T-helper 2 cell treated with Interferon-gamma antibody and Interleukin-4, amounts not matched to agents 100 ng/mL and 5 ng/mL, for 36 hours (primary cell): ENCODE measurements at regions not wholly inside any gene's neighbourhood (a gene's known extent, or its start where the extent isn't known, plus 50 kb on each side); places are given as distances from the start of the nearest gene placed in this dataset.

Experiments
- intact Hi-C: fragments of 100-400 bp; cut with micrococcal nuclease; formaldehyde crosslinking; loops from one replicate; pipeline ENCODE4 v1.15.1; 2023

DNA sequence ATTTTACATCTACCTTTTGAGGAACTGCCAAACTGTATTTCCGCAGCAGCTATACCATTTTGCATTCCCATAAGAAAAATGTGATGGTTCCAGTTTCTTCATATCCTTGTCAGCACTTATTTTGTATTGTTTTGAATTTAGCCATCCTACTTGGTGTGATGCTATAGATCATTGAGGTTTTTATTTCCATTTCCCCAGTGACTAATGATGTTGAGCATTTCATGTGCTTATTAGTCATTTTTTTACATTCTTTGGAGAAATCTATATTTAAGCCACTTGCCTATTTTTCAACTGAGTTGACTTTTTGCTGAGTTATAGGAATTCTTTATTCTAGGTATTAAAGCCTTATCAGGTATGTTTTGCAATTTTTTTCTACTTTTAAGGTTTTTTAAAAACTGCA is 347.6 kb upstream of the RARB start:
- intact Hi-C loops: no loop called here

DNA sequence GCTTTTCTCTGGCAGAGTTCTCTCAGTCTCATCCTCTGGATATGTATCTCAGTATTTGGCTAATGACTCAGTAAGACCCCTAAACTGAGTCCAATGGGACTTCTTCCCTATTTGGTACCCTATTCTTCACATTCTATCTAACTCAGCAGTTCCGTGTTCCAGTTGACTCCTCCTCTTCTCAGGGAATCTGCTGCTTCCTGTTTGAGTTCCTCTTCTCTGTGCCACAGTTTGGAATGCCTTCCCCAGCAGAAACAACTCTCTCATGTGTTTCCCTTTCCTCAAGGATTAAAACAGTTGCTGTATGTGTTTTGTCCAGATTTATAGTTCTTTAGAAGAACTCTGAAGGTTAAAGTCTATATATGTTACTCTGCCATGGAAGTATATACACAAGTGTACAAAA is 344.0 kb upstream of the RARB start:
- intact Hi-C loops: no loop called here

DNA sequence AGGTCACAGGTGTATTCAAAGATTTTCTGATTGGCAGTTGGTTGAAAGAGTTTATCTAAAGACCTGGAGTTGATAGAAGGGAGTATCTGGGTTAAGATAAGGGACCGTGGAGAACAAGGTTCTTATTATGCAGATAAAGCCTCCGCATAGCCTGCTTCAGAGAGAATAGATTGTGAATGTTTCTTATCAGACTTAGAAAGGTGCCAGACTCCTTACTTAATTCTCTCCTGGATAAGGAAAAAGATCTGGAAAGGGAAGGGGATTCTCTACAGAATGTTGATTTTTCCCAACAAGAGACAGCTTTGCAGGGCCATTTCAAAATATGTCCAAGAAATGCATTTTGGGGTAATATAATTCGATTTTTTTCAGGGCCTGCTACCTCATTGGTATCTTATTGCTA is 341.3 kb upstream of the RARB start:
- intact Hi-C loops: no loop called here

DNA sequence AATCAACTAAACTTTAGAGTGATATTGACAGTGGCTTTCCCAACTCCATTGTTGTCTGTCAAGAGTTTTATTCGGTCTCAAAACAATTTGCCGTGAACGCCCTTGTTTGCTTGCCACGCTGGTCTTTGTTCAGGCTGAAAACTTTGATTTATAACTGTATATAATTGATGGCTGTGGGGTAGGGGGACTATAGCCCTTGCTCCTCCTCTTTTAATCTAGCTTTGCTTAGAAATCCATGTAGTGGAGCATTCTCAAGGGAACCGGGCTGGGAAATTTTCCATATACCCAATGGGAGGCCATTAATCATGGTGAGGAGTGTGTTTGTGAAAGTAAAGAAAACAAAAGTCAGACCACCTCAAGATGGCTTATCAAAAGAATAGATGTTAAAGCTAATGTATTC is 339.8 kb upstream of the RARB start:
- intact Hi-C loops: no loop called here

DNA sequence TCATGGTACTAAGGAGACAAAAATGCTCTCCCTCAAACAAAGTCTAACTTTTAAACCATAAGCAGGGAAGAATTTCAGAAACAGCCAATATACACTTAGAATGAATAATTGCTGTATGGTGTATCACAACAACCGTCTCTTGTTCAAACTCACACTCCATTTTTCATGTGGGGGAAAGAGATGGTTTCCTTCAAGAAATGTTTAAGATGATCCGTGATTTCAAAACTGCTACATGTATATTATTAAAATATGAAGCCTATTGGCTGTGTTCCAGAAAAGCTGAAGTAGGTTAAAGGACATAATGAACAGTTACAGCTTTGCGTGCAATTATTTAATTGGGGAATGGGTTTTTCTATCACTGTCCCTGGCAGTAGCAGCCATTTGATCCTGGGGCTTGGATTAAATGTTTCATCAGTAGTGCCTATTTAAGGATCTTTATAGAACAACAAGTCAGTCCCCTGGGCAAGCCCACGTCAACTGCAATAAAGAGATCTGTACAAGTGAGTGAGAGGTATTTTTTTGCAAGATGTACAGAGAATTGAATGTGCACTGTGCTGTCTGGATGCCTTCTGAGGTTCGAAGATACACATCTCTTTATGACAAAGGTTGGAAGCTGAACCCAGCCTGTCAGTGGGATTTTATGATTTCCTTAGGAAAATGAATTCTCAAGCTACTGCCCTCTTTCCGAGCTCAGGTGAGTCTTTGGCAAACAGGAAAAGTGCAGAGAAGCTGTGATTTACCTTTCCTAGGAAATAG is 337.2 kb upstream of the RARB start:
- intact Hi-C loops: no loop called here

DNA sequence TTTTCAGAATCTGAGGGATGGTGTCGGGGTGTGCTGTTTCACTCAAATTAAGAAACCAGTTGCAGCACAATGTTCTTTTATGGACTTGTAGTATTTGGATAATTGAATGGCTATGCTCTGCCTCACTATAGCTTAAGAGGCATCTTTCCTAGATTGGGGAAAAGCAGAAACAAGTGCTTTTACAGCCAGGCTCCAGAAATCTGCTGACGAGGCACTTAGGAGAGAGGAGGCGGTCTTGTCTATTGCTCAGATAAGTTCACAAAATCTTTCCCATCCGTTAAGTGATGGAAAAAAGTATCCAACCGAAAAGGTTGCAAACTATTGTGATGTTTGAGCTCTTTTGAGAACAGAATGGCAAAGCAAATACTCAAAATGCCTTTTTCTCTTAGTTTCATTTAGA is 336.1 kb upstream of the RARB start:
- intact Hi-C loops: no loop called here

DNA sequence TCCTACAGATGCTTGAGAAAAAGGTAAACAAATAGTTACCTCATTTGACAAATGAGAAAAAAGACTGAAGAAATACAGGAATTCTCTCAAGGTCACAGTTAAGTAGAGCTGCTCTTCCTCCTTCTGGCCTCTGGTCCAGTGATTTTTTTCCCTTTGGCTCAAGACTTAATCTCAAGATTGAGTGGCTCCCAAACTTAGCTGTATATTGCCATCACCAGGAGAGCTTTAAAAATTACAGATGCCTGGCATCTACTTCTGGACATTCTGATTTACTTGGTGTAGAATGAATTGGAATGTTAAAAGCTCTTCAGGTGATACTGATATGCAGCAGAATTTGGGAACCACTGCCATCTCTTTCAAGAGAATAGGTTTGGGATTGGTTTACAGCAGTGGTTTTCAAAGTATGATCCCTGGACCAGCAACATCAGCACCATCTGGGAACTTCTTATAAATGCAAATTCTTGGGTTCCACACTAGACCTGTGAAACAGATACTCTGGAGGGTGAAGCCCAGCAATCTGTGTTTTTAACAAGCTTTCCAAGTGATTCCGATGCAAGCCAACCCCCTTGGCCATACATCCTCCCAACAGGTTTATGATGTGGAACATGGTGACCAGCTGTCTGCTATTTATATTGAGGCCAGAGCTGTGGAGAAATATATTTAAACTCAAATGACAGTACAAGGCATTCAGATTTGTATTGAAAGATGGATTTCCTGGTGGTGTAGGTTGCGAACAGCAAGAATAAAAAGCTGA is 333.0 kb upstream of the RARB start:
- intact Hi-C loops: no loop called here

DNA sequence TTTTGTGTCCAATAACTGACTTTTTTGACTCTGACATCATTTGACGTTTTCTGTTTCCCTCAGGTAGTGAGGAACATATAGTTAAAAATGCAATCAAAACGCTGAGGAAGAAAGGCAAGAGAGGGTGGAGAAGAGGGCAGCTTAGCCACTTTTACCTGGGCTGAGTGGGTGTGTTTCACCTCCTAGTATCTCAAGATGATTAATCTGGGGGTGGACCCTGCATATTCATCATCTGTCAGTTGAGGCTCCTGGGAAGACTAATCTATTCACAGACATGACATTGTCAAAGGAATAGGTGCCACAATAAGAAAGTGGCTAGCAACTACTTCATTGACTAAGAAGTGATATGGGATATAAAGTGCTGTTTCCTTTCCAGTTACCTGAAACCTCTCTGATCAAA is 331.5 kb upstream of the RARB start:
- intact Hi-C loops: no loop called here

DNA sequence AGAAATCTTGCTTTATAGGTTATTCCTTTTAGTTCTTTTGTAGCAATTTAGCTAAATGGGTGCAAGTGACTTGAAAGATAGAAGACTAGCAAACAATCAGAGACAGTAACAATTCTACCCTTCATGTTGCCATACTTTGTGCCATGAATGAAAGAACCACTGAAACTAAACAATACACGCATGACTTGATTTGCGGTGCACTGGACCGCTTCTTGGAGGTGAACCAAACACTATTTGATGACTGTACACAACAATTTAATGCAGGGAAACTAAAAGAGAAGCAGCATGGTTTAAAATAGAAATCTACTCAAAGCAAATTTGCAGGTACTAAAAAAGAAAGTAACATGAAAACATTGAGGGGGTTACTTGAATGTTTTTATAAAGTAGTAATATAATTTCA is 331.0 kb upstream of the RARB start:
- intact Hi-C loops: no loop called here

DNA sequence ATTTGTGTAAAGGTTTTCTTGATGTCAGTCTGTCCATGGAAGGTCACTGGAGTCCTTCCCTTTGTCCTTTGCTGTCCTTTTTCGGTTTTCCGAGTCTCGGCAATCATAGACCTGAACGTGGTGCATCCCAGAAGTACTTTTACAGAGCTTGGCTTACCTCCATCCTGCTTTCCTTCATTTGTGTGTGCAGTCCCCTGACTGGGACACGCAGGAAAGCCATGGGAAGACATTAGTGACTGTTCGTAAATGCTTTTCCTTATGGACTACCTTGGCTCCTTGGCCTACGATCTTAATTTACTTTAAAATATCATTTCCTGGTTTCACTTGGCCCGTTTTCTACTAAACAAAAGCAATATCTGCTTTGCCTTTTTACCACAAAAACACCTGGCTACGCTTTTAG is 328.4 kb upstream of the RARB start:
- intact Hi-C loops: no loop called here

DNA sequence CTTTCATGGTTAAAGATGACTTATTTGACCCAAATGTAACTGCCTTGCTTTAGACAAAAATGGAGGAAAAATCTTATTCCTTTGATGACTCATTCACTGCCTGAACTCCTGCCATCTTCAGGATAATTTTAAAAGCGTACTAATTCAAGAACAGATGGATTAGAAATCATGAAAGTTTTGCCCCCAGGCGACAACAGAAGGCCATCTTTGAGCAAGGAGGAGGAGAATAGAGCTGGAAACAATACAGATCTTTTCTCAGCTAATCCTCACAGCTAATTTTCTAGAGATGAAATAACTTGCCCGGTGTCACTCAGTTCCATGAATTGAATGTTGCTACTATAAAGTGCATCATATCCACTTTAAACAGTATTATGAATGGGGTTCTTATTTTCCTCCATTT is 324.7 kb upstream of the RARB start:
- intact Hi-C loops: no loop called here

DNA sequence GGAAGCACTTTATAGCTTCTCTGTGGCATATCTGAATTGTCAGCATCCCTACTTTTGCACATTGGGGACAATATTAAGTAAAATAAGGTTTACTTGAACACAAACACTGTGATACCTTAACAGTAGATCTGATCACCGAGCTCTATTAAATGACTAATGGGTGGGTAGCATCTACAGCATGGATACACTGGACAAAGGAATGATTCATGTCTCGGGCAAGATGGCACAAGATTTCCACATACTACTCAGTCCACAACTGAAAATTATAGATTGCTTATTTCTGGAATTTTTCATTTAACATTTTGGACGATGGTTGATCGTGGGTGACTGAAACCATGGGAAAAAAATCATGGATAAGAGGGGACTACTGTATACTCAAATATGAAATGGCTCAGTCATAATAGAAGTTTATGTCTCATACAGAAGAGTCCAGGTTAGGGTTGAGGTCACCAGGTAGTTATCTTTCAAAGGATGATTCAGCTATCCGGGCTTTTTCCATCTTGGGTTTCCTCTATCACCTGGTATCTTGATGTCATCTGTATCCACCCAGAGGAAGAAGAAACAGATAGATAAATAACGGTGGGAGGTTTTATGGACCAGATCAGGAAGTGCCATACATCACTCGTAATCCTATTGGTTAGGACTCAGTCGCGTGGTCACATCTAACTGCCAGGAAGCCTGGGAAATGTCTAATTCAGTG is 320.0 kb upstream of the RARB start:
- intact Hi-C loops: no loop called here

DNA sequence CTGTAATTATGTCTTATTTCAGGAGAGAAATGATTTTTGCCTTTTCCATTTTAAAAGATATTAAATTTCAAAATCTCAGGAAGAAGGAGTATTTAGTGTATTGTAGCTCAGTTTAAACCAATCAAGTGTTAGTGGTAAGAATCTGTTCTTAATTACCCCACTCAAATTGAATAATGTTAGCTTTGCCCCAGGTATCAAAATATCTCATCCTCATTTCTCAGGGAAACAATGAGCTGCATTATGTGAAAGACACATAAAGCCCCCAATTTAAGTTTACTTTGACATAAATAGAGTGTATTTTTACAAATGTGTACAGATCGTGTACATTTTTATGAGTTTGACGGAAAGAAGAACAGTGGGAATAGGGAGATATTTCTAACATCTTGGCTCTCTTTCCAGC is 317.4 kb upstream of the RARB start:
- intact Hi-C loops: no loop called here

DNA sequence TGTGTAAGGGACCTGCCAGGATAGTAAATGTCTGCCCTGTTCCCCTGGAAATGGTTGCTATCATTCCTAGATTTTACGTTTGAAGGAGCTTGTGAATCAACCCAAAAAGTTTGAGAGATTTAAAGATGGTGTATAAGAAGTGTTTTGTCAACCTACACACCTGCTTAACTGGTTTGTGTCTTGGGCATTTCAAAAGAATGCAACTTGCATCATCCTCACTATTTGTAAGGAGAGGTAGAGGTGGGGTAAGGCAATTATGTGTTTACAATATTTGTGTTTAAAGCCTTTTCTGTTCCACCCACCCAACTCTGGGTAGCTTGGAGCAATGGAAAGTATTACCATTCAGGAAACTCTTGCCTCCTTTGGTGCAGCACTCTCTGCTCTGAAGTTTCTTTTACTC is 314.2 kb upstream of the RARB start:
- intact Hi-C loops: no loop called here

DNA sequence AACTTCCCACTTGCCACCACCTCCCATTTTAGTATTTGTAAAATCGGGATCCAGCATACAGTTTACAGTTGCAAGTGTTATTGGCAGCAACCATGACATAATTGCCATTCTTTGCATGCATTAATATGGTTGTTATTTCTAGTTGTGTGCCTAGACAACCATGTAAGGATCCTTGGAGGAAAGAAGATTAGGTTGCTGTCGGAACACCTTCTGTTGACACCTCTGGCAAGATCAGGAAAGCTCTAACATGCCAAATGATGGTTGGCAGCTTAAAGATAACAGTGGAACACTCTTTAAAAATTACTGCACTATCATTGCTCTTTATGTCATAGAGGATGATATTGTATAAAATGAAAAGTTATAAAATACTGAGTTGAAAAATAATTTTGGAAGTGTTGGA is 313.5 kb upstream of the RARB start:
- intact Hi-C loops: no loop called here

DNA sequence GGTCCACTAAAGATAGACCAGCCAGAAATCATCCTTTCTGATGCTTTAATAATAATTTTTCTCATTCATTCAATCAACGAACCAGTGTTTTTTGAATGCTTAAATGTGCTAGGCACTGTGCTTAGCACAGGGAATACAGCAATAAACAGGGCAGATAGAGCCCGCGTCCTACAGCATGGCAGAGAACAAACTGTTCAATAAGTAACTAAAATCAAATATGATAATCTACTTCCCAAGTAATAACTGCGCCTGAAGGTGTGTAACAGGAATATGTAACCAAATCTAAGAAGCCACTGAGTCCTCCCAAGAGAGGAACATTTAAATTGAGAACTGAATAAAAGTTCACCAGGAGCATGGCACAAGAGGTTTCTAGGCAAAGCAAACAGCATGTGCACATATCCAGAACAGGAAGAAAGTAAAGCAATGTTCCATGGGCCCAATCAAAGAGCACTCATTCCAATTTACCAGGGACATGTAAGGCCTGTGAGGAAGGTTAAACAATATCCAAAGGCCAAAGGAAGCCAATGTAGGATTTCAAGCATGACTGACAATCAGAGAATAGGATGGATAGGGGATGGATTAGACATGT is 311.0 kb upstream of the RARB start:
- intact Hi-C loops: no loop called here

DNA sequence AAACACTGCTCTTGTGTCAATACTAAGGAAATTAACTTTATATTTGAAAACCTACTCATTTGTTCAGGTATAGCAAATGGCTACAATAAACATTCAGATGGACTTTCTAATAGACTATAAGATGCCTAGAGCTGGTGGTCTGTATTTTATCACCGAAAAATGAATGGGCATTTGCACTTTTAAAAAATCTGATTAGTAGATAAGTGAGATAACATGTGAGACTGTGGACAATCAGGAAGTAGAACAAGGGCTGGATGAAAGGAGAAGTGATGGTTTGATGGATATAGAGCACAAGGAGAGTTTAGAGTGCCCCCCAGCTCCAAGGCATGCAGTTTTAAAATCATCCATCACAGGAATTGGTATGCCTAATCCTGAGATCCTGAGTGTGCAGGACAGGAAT is 308.4 kb upstream of the RARB start:
- intact Hi-C loops: no loop called here

DNA sequence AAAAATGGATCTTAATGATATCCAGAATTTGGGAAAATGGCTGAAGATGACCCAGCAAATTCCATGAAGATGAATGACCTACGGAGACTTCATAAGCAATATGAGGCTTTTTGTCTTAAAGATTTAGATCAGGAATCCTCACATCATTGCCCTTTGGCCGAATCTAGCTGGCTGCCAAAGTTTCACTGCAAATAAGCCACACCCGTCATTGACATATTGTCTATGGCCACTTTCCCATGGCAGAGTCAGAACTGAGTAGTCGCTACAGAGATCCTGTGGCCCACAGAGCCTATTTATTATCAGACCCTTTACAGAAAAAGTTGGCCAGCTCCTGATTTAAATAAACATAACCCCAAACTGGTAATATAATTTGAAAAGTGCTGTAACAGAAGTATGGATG is 307.4 kb upstream of the RARB start:
- intact Hi-C loops: no loop called here

DNA sequence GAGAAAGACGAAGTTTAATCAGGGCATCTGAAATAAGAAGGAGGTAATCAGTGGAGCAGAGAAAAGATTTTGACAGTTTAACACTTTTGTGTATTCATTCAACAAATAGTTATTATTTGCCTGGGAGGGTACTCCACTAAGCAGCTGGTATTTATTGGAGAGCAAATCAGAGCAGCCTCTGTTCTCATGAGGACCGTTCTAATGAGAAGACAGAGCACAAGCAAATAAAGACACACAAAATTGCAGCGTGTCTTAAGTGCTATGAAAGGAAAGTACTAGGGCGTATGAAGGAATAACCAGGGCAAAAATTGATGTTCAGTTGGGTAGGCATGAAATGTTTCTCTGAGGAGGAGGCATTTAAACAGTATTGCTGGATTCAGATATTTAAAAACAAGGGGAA is 302.9 kb upstream of the RARB start:
- intact Hi-C loops: no loop called here

DNA sequence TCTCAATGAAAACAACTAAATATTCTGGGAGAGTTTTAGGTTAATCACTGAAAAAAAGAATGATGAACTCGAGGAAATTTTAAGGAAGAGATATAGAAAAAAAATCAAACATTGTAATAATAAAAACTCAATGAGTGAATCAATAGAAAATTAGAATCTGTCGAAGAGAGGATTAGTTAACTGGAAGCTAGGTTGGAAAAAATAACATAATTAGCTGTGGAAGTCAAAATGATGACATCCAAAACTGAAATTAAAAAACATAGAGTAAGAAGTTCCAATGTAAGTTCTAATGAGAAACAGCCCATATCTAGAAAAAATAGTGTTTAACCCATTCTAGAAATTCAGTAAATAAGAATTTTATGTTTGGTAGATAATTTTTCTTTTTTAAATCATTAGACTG is 299.3 kb upstream of the RARB start:
- intact Hi-C loops: no loop called here

DNA sequence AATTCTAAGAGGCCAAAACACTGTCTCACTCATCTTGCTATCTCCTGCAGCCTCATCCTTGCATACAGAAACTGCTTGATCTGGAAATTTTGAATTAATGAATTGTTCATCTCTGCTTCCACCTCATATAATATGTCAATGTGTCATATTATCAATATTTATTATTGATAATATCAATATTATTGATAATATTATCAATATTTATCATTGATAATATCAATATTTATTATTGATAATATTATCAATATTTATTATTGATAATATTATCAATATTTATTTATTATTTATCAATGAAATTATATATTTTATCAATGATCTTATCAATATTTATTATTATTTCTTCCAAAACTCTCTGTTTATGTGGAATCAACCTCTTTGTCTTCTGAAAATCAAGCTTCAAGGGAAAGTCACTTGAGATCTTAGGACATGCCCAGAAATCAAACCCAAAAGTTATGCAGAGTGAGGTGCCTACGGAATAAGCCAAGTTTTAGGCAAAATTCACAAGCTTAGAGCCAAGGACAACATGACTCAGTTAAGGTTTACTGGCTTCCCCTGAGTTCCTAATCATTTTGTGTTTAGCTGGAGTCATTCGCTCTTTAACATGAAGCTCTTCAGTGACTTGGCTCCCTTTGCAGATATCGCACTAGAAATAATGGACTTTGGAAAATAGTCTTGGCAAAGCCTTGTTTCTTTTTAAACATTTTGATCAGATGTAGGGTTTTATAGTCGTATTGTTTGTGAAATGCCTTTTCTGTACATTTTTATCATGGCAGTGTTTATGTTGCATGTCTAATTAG is 297.1 kb upstream of the RARB start:
- intact Hi-C loops: no loop called here
